GM21528 (cell line): ENCODE measurements at regions not wholly inside any gene's neighbourhood (a gene's known extent, or its start where the extent isn't known, plus 50 kb on each side); places are given as distances from the start of the nearest gene placed in this dataset.

Source experiments
- ATAC-seq: cut with Tn5 transposase; IDR thresholded peaks from one replicate; pipeline ENCODE4 v1.9.1; 2021; ENCODE audit warnings: mild to moderate bottlenecking, moderate library complexity; ENCODE audit not compliant: unreplicated experiment, low FRiP score

- no peak for ATAC-seq
These were observed 459.1 kb downstream of the SOX9 start for GRCh38 chr17:72579990-72580320.

- ATAC-seq, result no peak
These were observed 459.7 kb downstream of the SOX9 start for GRCh38 chr17:72580321-72581127.

GRCh38 chr17:72587156-72587555 lies 466.3 kb downstream of the SOX9 start:
- ATAC-seq, result no peak

GRCh38 chr17:72587773-72588511 lies 467.1 kb downstream of the SOX9 start:
- ATAC-seq, result no peak

GRCh38 chr17:72588561-72588960 lies 467.7 kb downstream of the SOX9 start:
- ATAC-seq, result no peak

GRCh38 chr17:72588961-72589360 lies 468.1 kb downstream of the SOX9 start:
- no peak for ATAC-seq

GRCh38 chr17:72590382-72590781 lies 469.6 kb downstream of the SOX9 start:
- ATAC-seq, result no peak

GRCh38 chr17:72590882-72591281 lies 470.1 kb downstream of the SOX9 start:
- ATAC-seq, result no peak

- no peak for ATAC-seq
These were observed 470.7 kb downstream of the SOX9 start for GRCh38 chr17:72591289-72592241.

GRCh38 chr17:72592242-72592966 lies 471.6 kb downstream of the SOX9 start:
- ATAC-seq, result peak; percentile 72

GRCh38 chr17:72592967-72593325 lies 472.1 kb downstream of the SOX9 start:
- no peak for ATAC-seq

GRCh38 chr17:72594248-72594647 lies 473.4 kb downstream of the SOX9 start:
- no peak for ATAC-seq
